Endothelial cell of umbilical vein (primary cell): ENCODE measurements at regions not wholly inside any gene's neighbourhood (a gene's known extent, or its start where the extent isn't known, plus 50 kb on each side); places are given as distances from the start of the nearest gene placed in this dataset.

Experiments used
- BruUV-seq: library from RNA; stranded (reverse); fragments of 400-500 nt; replicated peaks from 2 replicates; lab custom pipeline; 2021; lab: Mats Ljungman, UMichigan
- CTCF ChIA-PET: fragments of 300-600, 350-600 bp; sonication (Branson Sonifier 250); formaldehyde crosslinking; loops from one replicate; lab custom pipeline; 2021; ENCODE audit warnings: antibody characterized with exemption, inconsistent platforms; lab: Charles Lee
- POLR2A ChIA-PET: fragments of 300-600, 350-600 bp; sonication (Branson Sonifier 250); formaldehyde crosslinking; loops from one replicate; lab custom pipeline; 2021; ENCODE audit warnings: antibody characterized with exemption, inconsistent platforms; lab: Charles Lee
- DNase-seq: peaks from one replicate; pipeline ENCODE4 v3.0.0-alpha.2; 2011; ENCODE audit warnings: low read depth, low spot score
- FAIRE-seq: peaks from 2 replicates; lab custom pipeline; 2011; peaks lifted over from hg19 to GRCh38; lab: Jason Lieb, UNC
- H2AFZ ChIP-seq: 2 replicates; pipeline ENCODE4 v1.6.0; 2012; ENCODE audit warnings: low read depth, low read length, control low read depth, inconsistent platforms
- H3K27ac ChIP-seq: 2 replicates; pipeline ENCODE4 v1.5.1; 2011; ENCODE audit warnings: low read depth, mild to moderate bottlenecking, control low read depth, low read length, moderate library complexity; ENCODE audit not compliant: insufficient read depth
- H3K27me3 ChIP-seq, 2 experiments: 2 replicates each; pipeline versions ENCODE4 v1.6.0 to v1.6.1; 2011; ENCODE audit warnings: low read length in 2 of 2, mixed read lengths in 1 of 2; ENCODE audit not compliant: control insufficient read depth in 2 of 2, insufficient read depth in 2 of 2
- H3K36me3 ChIP-seq, 2 experiments: 2 replicates in 1 of 2; 3 replicates in 1 of 2; pipeline ENCODE4 v1.5.1; 2011; ENCODE audit warnings: low read length in 2 of 2, mild to moderate bottlenecking in 1 of 2, moderate library complexity in 1 of 2; ENCODE audit not compliant: control insufficient read depth in 2 of 2, insufficient read depth in 2 of 2; ENCODE audit errors: extremely low read depth in 1 of 2
- H3K4me1 ChIP-seq: 3 replicates; pipeline ENCODE4 v1.5.1; 2011; ENCODE audit warnings: mild to moderate bottlenecking, low read length; ENCODE audit not compliant: control insufficient read depth, insufficient read depth; ENCODE audit errors: extremely low read depth
- H3K4me2 ChIP-seq: 2 replicates; pipeline ENCODE4 v1.6.1; 2011; ENCODE audit warnings: low read length, control low read depth, mixed read lengths; ENCODE audit not compliant: insufficient read depth
- H3K4me3 ChIP-seq, 3 experiments: fragments of 200-600 bp in 1 of 3; sonication (generic), shearing (Covaris generic) in 1 of 3; replicated peaks in 1 of 3; 2 replicates each; pipeline ENCODE4 v1.5.1; 2011 to 2016; ENCODE audit warnings: control low read depth in 3 of 3, low read length in 3 of 3, mild to moderate bottlenecking in 2 of 3, inconsistent platforms in 1 of 3, low read depth in 1 of 3, moderate library complexity in 1 of 3; ENCODE audit not compliant: insufficient read depth in 1 of 3
- H3K79me2 ChIP-seq: 2 replicates; pipeline ENCODE4 v1.6.0; 2012; ENCODE audit warnings: low read length, inconsistent platforms; ENCODE audit not compliant: control insufficient read depth, insufficient read depth
- H3K9ac ChIP-seq: replicated peaks from 2 replicates; pipeline ENCODE3; 2011; ENCODE audit warnings: low read length, control low read depth; ENCODE audit not compliant: insufficient read depth; ENCODE audit errors: extremely low read depth
- H3K9me1 ChIP-seq: replicated peaks from 3 replicates; pipeline ENCODE4 v1.6.0; 2011; ENCODE audit warnings: mild to moderate bottlenecking, low read length; ENCODE audit not compliant: control insufficient read depth, insufficient read depth; ENCODE audit errors: extremely low read depth
- H3K9me3 ChIP-seq: replicated peaks from 2 replicates; pipeline ENCODE4 v1.5.1; 2012; ENCODE audit warnings: low read length, inconsistent platforms; ENCODE audit not compliant: control insufficient read depth, insufficient read depth
- H4K20me1 ChIP-seq: replicated peaks from 2 replicates; pipeline ENCODE3; 2011; ENCODE audit warnings: mild to moderate bottlenecking, low read length; ENCODE audit not compliant: control insufficient read depth, insufficient read depth; ENCODE audit errors: extremely low read depth
- CTCF ChIP-seq, 2 donors: IDR thresholded peaks; 1 replicate in 1 of 2; 2 replicates in 1 of 2; pipeline ENCODE4 v1.5.1; 2011; ENCODE audit warnings: low read length in 2 of 2, mild to moderate bottlenecking in 2 of 2, moderate library complexity in 2 of 2, control low read depth in 1 of 2, inconsistent platforms in 1 of 2, low read depth in 1 of 2; ENCODE audit not compliant: insufficient read depth in 1 of 2; ENCODE audit errors: extremely low read depth in 1 of 2
- EZH2 ChIP-seq: IDR thresholded peaks from 2 replicates; pipeline ENCODE4 v1.6.1; 2012; ENCODE audit warnings: borderline replicate concordance, low read depth, mild to moderate bottlenecking, moderate library complexity, low read length, inconsistent platforms; ENCODE audit not compliant: severe bottlenecking
- FOS ChIP-seq: IDR thresholded peaks from 2 replicates; pipeline ENCODE4 v1.6.1; 2011; ENCODE audit warnings: mild to moderate bottlenecking, low read length, moderate library complexity, borderline replicate concordance; ENCODE audit not compliant: insufficient read depth
- GATA2 ChIP-seq: IDR thresholded peaks from 2 replicates; pipeline ENCODE4 v1.7.0; 2011; ENCODE audit warnings: low read depth, mild to moderate bottlenecking, moderate library complexity, mixed read lengths, low read length; ENCODE audit not compliant: insufficient read length, insufficient read depth
- JUN ChIP-seq: IDR thresholded peaks from 2 replicates; pipeline ENCODE4 v1.6.1; 2011; ENCODE audit warnings: borderline replicate concordance, low read depth; ENCODE audit not compliant: insufficient read length, insufficient read depth
- MAX ChIP-seq: IDR thresholded peaks from 2 replicates; pipeline ENCODE4 v1.6.1; 2011; ENCODE audit not compliant: insufficient read depth, insufficient read length
- MYC ChIP-seq: IDR thresholded peaks from one replicate; pipeline ENCODE4 v1.6.1; 2011; ENCODE audit warnings: mild to moderate bottlenecking, low read depth, low read length
- POLR2A ChIP-seq: IDR thresholded peaks from 2 replicates; pipeline ENCODE4 v1.6.1; 2012; ENCODE audit warnings: low read depth, mild to moderate bottlenecking, control low read depth, low read length
- POLR2AphosphoS5 ChIP-seq: IDR thresholded peaks from 2 replicates; pipeline ENCODE4 v1.6.1; 2012; ENCODE audit warnings: low read depth, mild to moderate bottlenecking, control low read depth, low read length, moderate library complexity; ENCODE audit not compliant: insufficient read depth
- dilution Hi-C: fragments of 300-500 bp; cut with MboI; formaldehyde crosslinking; loops from one replicate; pipeline ENCODE4 v1.15.0; 2019; ENCODE audit warnings: low sequenced_read_pairs; ENCODE audit not compliant: extremely low pct_ligation_motif_present
- intact Hi-C: fragments of 100-400 bp; cut with micrococcal nuclease; formaldehyde crosslinking; loops from one replicate; pipeline ENCODE4 v1.10.0; 2022

GRCh38 chr9:118553465-118553864 is 815.8 kb downstream of the BRINP1 start:
- no peak overlapping the region for H3K27ac ChIP-seq
- no peaks in the 10 kb centered on the region for H3K79me2 ChIP-seq
- H4K20me1 ChIP-seq: no peaks in the 10 kb centered on the region
- H3K9me3 ChIP-seq: no peaks in the 10 kb centered on the region
- H3K9me1 ChIP-seq: no peaks in the 10 kb centered on the region
- no peak for FAIRE-seq
- no peak overlapping the region for H3K4me3 ChIP-seq
- intact Hi-C loops: no loop called here
- CTCF ChIA-PET: no interaction called here
- no peaks in the 10 kb centered on the region for H3K4me1 ChIP-seq
- no peak overlapping the region for H3K9ac ChIP-seq
- H3K27me3 ChIP-seq: no peaks in the 10 kb centered on the region
- no peak overlapping the region for H3K4me2 ChIP-seq
- dilution Hi-C loops: no loop called here
- no peaks in the 10 kb centered on the region for H3K36me3 ChIP-seq
- no peak overlapping the region for H2AFZ ChIP-seq
- POLR2A ChIA-PET: no interaction called here
- no TSS peak for BruUV-seq
- TF ChIP-seq FOS: no peak
- TF ChIP-seq POLR2AphosphoS5: no peak
- no peak for TF ChIP-seq CTCF (IDR thresholded peaks at IDR 0.05; ENCODE audit: extremely low read depth in 1 of 2, insufficient read depth in 1 of 2, low read depth in 1 of 2, low read length in 2 of 2)
- no peak for TF ChIP-seq GATA2
- TF ChIP-seq EZH2: no peak
- no peak for TF ChIP-seq POLR2A
- TF ChIP-seq JUN: no peak
- TF ChIP-seq MAX: no peak
- no peak for TF ChIP-seq MYC
- DNase-seq: no peak
